ENCODE measurements at regions not wholly inside any gene's neighbourhood (a gene's known extent, or its start where the extent isn't known, plus 50 kb on each side); places are given as distances from the start of the nearest gene placed in this dataset.

DNA sequence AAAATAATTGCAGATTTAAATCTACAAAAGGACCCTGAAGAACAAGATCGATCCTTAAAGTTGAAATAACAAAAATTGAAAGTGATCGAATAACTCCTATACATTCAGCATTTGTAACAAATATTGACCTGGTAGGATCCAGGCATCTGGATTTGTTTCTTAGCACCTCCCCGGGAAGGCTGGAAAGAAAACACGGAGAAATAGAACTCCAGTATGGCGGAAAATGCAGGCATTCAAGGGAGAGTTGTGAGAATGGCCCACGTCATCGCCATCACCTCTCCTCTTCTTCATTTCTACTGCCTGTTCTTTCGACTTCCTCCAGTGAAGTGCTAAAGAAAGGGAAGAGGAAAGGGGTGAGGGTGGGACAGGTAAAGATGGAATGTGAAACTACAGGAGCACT is 242.3 kb upstream of the TFAP2D start:
- TF ChIP-seq, protein P1, sequence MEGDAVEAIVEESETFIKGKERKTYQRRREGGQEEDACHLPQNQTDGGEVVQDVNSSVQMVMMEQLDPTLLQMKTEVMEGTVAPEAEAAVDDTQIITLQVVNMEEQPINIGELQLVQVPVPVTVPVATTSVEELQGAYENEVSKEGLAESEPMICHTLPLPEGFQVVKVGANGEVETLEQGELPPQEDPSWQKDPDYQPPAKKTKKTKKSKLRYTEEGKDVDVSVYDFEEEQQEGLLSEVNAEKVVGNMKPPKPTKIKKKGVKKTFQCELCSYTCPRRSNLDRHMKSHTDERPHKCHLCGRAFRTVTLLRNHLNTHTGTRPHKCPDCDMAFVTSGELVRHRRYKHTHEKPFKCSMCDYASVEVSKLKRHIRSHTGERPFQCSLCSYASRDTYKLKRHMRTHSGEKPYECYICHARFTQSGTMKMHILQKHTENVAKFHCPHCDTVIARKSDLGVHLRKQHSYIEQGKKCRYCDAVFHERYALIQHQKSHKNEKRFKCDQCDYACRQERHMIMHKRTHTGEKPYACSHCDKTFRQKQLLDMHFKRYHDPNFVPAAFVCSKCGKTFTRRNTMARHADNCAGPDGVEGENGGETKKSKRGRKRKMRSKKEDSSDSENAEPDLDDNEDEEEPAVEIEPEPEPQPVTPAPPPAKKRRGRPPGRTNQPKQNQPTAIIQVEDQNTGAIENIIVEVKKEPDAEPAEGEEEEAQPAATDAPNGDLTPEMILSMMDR (IDR thresholded peaks at IDR 0.05; ENCODE audit: borderline replicate concordance, control extremely low read depth, extremely low read depth, insufficient read depth, missing control alignments) = no peak

DNA sequence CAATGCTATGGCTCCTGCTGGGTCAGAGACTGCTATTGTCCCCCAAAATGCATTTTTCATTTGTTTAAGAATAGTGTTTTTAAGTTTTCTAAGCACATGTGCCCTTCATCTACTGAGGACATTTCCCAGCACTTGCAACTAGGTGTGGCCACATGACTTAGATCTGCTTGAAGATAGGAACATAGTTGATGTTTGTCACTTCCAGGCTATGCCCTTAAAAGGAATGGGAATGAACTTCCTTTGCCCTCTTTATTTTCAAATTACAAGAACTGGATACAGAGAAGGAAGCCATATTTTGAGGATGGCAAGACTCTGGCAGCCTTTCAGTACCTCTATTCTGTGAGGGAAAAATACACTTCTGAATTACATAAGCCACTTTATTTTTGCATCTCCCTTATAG is 203.0 kb upstream of the TFAP2D start:
- TF ChIP-seq, protein P1 (IDR thresholded peaks at IDR 0.05; ENCODE audit: borderline replicate concordance, control extremely low read depth, extremely low read depth, insufficient read depth, missing control alignments) = no peak
- in situ Hi-C loops (cut with MboI; ENCODE audit: low sequenced_read_pairs, unreplicated experiment) = no loop called here
- DNase-seq (ENCODE audit: low spot score) = no peak

More for the DNA sequence above, 242.3 kb upstream of the TFAP2D start:
- DNase-seq (ENCODE audit: low spot score) = no peak
- in situ Hi-C loops (cut with MboI; ENCODE audit: low sequenced_read_pairs, unreplicated experiment) = no loop called here

DNA sequence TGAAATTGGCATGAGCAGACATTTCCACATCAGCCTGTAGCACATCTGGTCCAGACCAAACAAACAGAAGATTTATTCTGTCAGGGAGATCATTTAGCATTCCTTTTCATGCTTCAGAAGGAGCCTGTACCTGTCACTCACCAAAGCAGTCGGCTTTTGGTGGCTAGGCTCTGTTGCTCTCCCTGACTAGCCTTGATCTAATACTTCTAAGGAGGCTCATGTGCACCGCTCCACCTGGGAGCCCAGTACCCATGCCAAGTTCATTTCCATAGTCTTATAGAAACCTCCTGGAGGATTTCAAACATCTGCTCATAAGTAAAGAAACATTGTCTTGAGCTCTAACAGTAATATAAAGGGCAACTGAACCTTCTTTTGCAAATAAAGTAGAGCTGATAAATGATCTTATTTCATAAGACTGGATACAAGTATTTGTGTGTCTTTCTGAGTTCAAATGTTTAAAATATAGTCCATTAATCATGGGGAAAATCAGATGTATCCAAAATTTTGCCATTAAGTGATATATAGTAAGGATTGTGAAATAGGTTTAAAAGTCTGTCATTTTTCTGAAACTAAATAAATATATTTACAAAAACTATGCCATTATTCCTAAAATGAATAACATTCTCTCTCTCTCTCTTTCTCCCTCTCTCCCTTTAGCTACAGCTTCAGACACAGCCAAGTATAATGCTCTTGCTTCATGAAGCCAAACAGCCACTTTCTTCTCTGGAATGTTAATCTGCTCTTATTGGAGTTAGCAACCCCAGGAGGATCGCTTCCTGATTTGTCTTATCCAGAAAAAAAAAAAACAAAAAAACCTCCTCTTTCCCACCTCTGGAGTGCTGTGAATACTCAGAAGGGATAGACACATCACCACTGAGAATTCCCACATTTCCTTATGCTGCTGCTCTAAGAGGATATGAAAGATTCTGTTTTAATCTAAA is 192.7 kb upstream of the TFAP2D start:
- no peak for DNase-seq (ENCODE audit: low spot score)
- TF ChIP-seq, protein P1 (IDR thresholded peaks at IDR 0.05; ENCODE audit: borderline replicate concordance, control extremely low read depth, extremely low read depth, insufficient read depth, missing control alignments) = no peak
- in situ Hi-C loops (cut with MboI; ENCODE audit: low sequenced_read_pairs, unreplicated experiment) = no loop called here

DNA sequence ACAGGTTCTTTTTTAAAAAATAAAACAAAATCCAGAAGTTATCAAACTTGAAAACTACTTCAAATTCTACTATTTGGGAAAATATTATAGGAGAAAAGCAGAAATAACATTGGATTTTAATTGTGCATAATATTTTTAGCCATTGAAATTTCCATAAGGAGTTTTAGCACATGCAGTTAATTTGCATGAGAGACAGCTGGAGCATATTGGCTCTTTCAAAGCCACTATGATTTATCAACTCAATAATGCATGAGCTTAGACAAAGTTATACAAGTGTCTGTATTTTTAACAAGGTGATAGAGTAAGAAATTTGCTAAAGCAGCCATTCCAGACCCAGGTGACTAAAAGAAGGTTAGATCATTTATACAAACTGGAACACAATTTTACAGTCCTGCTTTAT is 189.0 kb upstream of the TFAP2D start:
- DNase-seq (ENCODE audit: low spot score) = no peak
- TF ChIP-seq, protein P1 (IDR thresholded peaks at IDR 0.05; ENCODE audit: borderline replicate concordance, control extremely low read depth, extremely low read depth, insufficient read depth, missing control alignments) = no peak
- in situ Hi-C loops (cut with MboI; ENCODE audit: low sequenced_read_pairs, unreplicated experiment) = no loop called here

DNA sequence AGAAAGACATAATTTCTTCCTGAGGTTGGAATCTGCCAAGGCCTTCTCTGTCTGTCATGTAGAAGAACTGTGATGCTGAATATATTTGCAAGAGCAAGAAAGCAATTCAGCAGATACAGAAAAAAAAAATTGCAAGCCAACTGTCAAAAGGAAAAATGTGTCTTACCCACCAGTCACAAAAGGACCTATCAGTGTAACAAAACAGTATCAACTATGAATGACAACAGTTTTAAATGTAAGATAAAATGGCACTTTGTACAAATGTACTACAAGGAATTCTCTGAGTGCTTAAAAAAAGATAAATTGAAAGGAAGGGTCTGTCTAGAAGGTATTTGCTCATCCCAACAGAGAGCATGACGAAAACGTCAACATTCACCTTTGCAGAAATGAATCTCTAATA is 185.3 kb upstream of the TFAP2D start:
- TF ChIP-seq, protein P1 (IDR thresholded peaks at IDR 0.05; ENCODE audit: borderline replicate concordance, control extremely low read depth, extremely low read depth, insufficient read depth, missing control alignments) = no peak
- in situ Hi-C loops (cut with MboI; ENCODE audit: low sequenced_read_pairs, unreplicated experiment) = no loop called here
- DNase-seq (ENCODE audit: low spot score) = no peak

DNA sequence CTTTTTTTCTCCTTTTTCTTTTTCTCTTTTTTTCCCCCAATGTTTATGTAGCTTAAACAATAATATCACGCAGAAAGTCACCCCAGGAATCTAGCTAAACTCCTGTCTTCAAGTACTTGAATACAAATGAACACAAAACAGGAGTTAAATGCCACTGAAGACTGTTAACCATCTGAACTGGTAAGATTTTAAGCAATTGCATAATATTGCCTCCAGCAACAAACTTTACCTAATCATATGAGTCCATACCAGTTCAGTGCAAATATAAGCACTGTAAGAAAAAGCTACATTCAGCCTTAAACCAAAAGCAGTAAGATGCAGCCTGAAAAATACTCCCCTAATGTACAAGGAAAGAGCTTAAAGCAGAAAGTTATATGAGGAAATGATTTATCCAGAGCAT is 173.9 kb upstream of the TFAP2D start:
- no peak for DNase-seq (ENCODE audit: low spot score)
- in situ Hi-C loops (cut with MboI; ENCODE audit: low sequenced_read_pairs, unreplicated experiment) = no loop called here
- TF ChIP-seq, protein P1 (IDR thresholded peaks at IDR 0.05; ENCODE audit: borderline replicate concordance, control extremely low read depth, extremely low read depth, insufficient read depth, missing control alignments) = no peak
